GM23338 (cell line): ENCODE measurements at regions not wholly inside any gene's neighbourhood (a gene's known extent, or its start where the extent isn't known, plus 50 kb on each side); places are given as distances from the start of the nearest gene placed in this dataset.

Experiments
- ATAC-seq: fragments of 200-7000 bp; cut with Tn5 transposase; 3 replicates; pipeline ENCODE4 v1.9.1; 2020
- DNase-seq: peaks from one replicate; pipeline ENCODE4 v3.0.0-alpha.2; 2015; ENCODE audit warnings: low spot score
- H2AFZ ChIP-seq: fragments of 200-600 bp; sonication (generic); 2 replicates; pipeline ENCODE4 v1.8.0; 2016; ENCODE audit warnings: antibody characterized with exemption, mild to moderate bottlenecking, moderate library complexity
- H3F3A ChIP-seq: fragments of 200-600 bp; sonication (generic); replicated peaks from 2 replicates; pipeline ENCODE4 v1.8.0; 2017; ENCODE audit warnings: antibody characterized with exemption, mixed run types, low read depth
- H3K27ac ChIP-seq: fragments of 200-600 bp; sonication (generic); 2 replicates; pipeline ENCODE4 v1.6.1; 2016; ENCODE audit warnings: low read depth
- H3K27me3 ChIP-seq: fragments of 200-600 bp; sonication (generic); 2 replicates; pipeline ENCODE4 v1.8.0; 2016; ENCODE audit warnings: mild to moderate bottlenecking, mixed run types, moderate library complexity; ENCODE audit not compliant: insufficient read depth
- H3K36me3 ChIP-seq: fragments of 200-600 bp; sonication (generic); 2 replicates; pipeline ENCODE4 v1.8.0; 2016; ENCODE audit warnings: mild to moderate bottlenecking; ENCODE audit not compliant: insufficient read depth
- H3K4me1 ChIP-seq: fragments of 200-600 bp; sonication (generic); 2 replicates; pipeline ENCODE4 v1.8.0; 2016; ENCODE audit warnings: mild to moderate bottlenecking, moderate library complexity; ENCODE audit not compliant: insufficient read depth
- H3K4me2 ChIP-seq: fragments of 200-600 bp; sonication (generic); 2 replicates; pipeline ENCODE4 v1.7.1; 2017; ENCODE audit warnings: mixed run types
- H3K4me3 ChIP-seq: fragments of 200-600 bp; sonication (generic); 2 replicates; pipeline ENCODE4 v1.6.1; 2016; ENCODE audit warnings: mixed run types
- H3K79me2 ChIP-seq: fragments of 200-600 bp; sonication (generic); replicated peaks from 2 replicates; pipeline ENCODE4 v1.8.0; 2017; ENCODE audit warnings: mild to moderate bottlenecking; ENCODE audit not compliant: insufficient read depth
- H3K9me2 ChIP-seq: fragments of 200-600 bp; sonication (generic); 2 replicates; pipeline ENCODE4 v1.8.0; 2017; ENCODE audit not compliant: insufficient read depth
- H4K20me1 ChIP-seq: fragments of 200-600 bp; sonication (generic); replicated peaks from 2 replicates; pipeline ENCODE4 v1.8.0; 2017; ENCODE audit warnings: mild to moderate bottlenecking; ENCODE audit not compliant: insufficient read depth
- H3K27ac Mint-ChIP-seq: 2 replicates; pipeline ENCODE4 v1.8.0; 2020; ENCODE audit warnings: inconsistent platforms, mild to moderate bottlenecking, moderate library complexity, mixed read lengths
- H3K27me3 Mint-ChIP-seq: 3 replicates; pipeline ENCODE4 v1.8.0; 2022; ENCODE audit warnings: low read depth, mild to moderate bottlenecking, moderate library complexity, mixed read lengths, inconsistent platforms; ENCODE audit not compliant: insufficient read depth, poor library complexity
- H3K36me3 Mint-ChIP-seq: 3 replicates; pipeline ENCODE4 v1.8.0; 2021; ENCODE audit warnings: low read depth, mild to moderate bottlenecking, inconsistent platforms, moderate library complexity, mixed read lengths
- H3K4me1 Mint-ChIP-seq: 3 replicates; pipeline ENCODE4 v1.8.0; 2020; ENCODE audit warnings: mild to moderate bottlenecking, inconsistent platforms, mixed read lengths
- H3K4me3 Mint-ChIP-seq: 3 replicates; pipeline ENCODE4 v1.8.0; 2021; ENCODE audit warnings: moderate library complexity, mild to moderate bottlenecking, inconsistent platforms, mixed read lengths
- H3K9me3 Mint-ChIP-seq: 3 replicates; pipeline ENCODE4 v1.8.0; 2020; ENCODE audit warnings: moderate library complexity, mild to moderate bottlenecking, inconsistent platforms, mixed read lengths
- CREB1 ChIP-seq: fragments of 250-450 bp; sonication (Bioruptor Pico); IDR thresholded peaks from 2 replicates; pipeline ENCODE4 v1.5.0; 2020; ENCODE audit warnings: low read depth, mild to moderate bottlenecking, moderate library complexity
- EZH2 ChIP-seq: fragments of 200-600 bp; sonication (generic); IDR thresholded peaks from one replicate; pipeline ENCODE4 v1.8.0; 2017; ENCODE audit warnings: antibody characterized with exemption, mild to moderate bottlenecking, low read depth; ENCODE audit not compliant: unreplicated experiment
- EZH2phosphoT487 ChIP-seq: fragments of 200-600 bp; sonication (generic); IDR thresholded peaks from one replicate; pipeline ENCODE4 v1.8.1; 2018; ENCODE audit warnings: antibody characterized with exemption; ENCODE audit not compliant: unreplicated experiment
- JUNB ChIP-seq: IDR thresholded peaks from one replicate; pipeline ENCODE4 v1.6.1; 2016; ENCODE audit warnings: antibody characterized with exemption; ENCODE audit not compliant: unreplicated experiment
- NANOG ChIP-seq: IDR thresholded peaks from 2 replicates; pipeline ENCODE4 v1.6.1; 2016; ENCODE audit warnings: antibody characterized with exemption, borderline replicate concordance
- POLR2AphosphoS5 ChIP-seq: IDR thresholded peaks from 2 replicates; pipeline ENCODE4 v1.6.1; 2016; ENCODE audit warnings: antibody characterized with exemption, low read depth
- STAT1 ChIP-seq: IDR thresholded peaks from one replicate; pipeline ENCODE4 v1.6.1; 2016; ENCODE audit warnings: antibody characterized with exemption; ENCODE audit not compliant: unreplicated experiment
- ZNF114 ChIP-seq: fragments of 250-450 bp; sonication (Bioruptor Pico); IDR thresholded peaks from 2 replicates; pipeline ENCODE4 v1.5.0; 2020; ENCODE audit warnings: mild to moderate bottlenecking, moderate library complexity
- ZNF331 ChIP-seq: fragments of 250-450 bp; sonication (Bioruptor Pico); IDR thresholded peaks from 2 replicates; pipeline ENCODE4 v1.5.0; 2020; ENCODE audit warnings: low read depth, mild to moderate bottlenecking, moderate library complexity
- TF ChIP-seq, protein P1 (sequence below): IDR thresholded peaks from one replicate; pipeline ENCODE4 v1.6.1; 2018; ENCODE audit warnings: antibody characterized with exemption; ENCODE audit not compliant: unreplicated experiment
- TF ChIP-seq, protein P2 (sequence below): IDR thresholded peaks from 2 replicates; pipeline ENCODE4 v1.6.1; 2016; ENCODE audit warnings: antibody characterized with exemption
- TF ChIP-seq, protein P3 (sequence below), 2 experiments: fragments of 200-600 bp in 1 of 2; sonication (generic) in 1 of 2; conservative IDR thresholded peaks; 2 replicates each; pipeline versions ENCODE4 v1.5.1 to v1.6.1; 2016 to 2017; ENCODE audit warnings: antibody characterized with exemption in 2 of 2, low read depth in 2 of 2, mild to moderate bottlenecking in 2 of 2, moderate library complexity in 1 of 2
- TF ChIP-seq, protein P4 (sequence below): fragments of 250-450 bp; sonication (Bioruptor Pico); IDR thresholded peaks from 2 replicates; pipeline ENCODE4 v1.5.0; 2020; ENCODE audit warnings: mild to moderate bottlenecking, moderate library complexity

DNA sequence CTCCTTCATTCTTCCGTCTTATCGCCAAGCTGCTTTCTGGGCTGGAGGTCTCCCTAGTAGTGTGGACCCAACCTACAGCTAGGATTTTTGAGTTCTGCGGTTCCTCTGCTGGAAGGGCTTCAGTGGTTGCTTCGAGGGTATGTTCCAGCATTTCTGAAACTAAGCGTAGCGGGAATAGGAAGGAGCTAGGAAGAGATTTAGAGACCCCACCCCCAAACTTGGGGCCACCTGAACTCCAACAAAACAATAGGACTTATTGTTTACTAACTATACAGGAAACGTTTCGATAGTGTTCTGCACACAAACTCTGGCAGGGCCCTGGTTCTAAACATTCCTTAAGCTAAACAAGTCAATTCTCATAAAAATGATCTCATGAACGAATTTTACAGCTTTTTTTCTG, 346.7 kb downstream of the PLK2 start:
- Mint-ChIP-seq H3K4me3 (no peak overlapping the region), H3K27me3 (no peaks in the 10 kb centered on the region), H3K36me3 (no peaks in the 10 kb centered on the region), H3K4me1 (no peaks in the 10 kb centered on the region), H3K9me3 (no peaks in the 10 kb centered on the region), H3K27ac (no peak overlapping the region)
- no peak for DNase-seq
- no peaks in the 10 kb centered on the region for H3K4me1 ChIP-seq
- no peaks in the 10 kb centered on the region for H3K36me3 ChIP-seq
- H4K20me1 ChIP-seq = no peaks in the 10 kb centered on the region
- no peak overlapping the region for H2AFZ ChIP-seq
- H3K4me3 ChIP-seq = no peak overlapping the region
- H3K9me2 ChIP-seq = no peaks in the 10 kb centered on the region
- H3K4me2 ChIP-seq = no peak overlapping the region
- H3F3A ChIP-seq = no peaks in the 10 kb centered on the region
- no peak overlapping the region for H3K27ac ChIP-seq
- no peaks in the 10 kb centered on the region for H3K27me3 ChIP-seq
- H3K79me2 ChIP-seq = no peaks in the 10 kb centered on the region
- TF ChIP-seq ZNF114 (no peak), STAT1 (no peak), ZNF331 (no peak), POLR2AphosphoS5 (no peak), EZH2phosphoT487 (no peak), NANOG (no peak), EZH2 (no peak), JUNB (no peak), CREB1 (CRISPR knock-in tag) (no peak)
- TF ChIP-seq, protein P1, sequence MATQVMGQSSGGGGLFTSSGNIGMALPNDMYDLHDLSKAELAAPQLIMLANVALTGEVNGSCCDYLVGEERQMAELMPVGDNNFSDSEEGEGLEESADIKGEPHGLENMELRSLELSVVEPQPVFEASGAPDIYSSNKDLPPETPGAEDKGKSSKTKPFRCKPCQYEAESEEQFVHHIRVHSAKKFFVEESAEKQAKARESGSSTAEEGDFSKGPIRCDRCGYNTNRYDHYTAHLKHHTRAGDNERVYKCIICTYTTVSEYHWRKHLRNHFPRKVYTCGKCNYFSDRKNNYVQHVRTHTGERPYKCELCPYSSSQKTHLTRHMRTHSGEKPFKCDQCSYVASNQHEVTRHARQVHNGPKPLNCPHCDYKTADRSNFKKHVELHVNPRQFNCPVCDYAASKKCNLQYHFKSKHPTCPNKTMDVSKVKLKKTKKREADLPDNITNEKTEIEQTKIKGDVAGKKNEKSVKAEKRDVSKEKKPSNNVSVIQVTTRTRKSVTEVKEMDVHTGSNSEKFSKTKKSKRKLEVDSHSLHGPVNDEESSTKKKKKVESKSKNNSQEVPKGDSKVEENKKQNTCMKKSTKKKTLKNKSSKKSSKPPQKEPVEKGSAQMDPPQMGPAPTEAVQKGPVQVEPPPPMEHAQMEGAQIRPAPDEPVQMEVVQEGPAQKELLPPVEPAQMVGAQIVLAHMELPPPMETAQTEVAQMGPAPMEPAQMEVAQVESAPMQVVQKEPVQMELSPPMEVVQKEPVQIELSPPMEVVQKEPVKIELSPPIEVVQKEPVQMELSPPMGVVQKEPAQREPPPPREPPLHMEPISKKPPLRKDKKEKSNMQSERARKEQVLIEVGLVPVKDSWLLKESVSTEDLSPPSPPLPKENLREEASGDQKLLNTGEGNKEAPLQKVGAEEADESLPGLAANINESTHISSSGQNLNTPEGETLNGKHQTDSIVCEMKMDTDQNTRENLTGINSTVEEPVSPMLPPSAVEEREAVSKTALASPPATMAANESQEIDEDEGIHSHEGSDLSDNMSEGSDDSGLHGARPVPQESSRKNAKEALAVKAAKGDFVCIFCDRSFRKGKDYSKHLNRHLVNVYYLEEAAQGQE = no peak
- TF ChIP-seq, protein P2, sequence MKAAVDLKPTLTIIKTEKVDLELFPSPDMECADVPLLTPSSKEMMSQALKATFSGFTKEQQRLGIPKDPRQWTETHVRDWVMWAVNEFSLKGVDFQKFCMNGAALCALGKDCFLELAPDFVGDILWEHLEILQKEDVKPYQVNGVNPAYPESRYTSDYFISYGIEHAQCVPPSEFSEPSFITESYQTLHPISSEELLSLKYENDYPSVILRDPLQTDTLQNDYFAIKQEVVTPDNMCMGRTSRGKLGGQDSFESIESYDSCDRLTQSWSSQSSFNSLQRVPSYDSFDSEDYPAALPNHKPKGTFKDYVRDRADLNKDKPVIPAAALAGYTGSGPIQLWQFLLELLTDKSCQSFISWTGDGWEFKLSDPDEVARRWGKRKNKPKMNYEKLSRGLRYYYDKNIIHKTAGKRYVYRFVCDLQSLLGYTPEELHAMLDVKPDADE = no peak
- TF ChIP-seq, protein P3, sequence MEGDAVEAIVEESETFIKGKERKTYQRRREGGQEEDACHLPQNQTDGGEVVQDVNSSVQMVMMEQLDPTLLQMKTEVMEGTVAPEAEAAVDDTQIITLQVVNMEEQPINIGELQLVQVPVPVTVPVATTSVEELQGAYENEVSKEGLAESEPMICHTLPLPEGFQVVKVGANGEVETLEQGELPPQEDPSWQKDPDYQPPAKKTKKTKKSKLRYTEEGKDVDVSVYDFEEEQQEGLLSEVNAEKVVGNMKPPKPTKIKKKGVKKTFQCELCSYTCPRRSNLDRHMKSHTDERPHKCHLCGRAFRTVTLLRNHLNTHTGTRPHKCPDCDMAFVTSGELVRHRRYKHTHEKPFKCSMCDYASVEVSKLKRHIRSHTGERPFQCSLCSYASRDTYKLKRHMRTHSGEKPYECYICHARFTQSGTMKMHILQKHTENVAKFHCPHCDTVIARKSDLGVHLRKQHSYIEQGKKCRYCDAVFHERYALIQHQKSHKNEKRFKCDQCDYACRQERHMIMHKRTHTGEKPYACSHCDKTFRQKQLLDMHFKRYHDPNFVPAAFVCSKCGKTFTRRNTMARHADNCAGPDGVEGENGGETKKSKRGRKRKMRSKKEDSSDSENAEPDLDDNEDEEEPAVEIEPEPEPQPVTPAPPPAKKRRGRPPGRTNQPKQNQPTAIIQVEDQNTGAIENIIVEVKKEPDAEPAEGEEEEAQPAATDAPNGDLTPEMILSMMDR (conservative IDR thresholded peaks at IDR 0.05; ENCODE audit: low read depth in 2 of 2) = no peak
- TF ChIP-seq, protein P4, sequence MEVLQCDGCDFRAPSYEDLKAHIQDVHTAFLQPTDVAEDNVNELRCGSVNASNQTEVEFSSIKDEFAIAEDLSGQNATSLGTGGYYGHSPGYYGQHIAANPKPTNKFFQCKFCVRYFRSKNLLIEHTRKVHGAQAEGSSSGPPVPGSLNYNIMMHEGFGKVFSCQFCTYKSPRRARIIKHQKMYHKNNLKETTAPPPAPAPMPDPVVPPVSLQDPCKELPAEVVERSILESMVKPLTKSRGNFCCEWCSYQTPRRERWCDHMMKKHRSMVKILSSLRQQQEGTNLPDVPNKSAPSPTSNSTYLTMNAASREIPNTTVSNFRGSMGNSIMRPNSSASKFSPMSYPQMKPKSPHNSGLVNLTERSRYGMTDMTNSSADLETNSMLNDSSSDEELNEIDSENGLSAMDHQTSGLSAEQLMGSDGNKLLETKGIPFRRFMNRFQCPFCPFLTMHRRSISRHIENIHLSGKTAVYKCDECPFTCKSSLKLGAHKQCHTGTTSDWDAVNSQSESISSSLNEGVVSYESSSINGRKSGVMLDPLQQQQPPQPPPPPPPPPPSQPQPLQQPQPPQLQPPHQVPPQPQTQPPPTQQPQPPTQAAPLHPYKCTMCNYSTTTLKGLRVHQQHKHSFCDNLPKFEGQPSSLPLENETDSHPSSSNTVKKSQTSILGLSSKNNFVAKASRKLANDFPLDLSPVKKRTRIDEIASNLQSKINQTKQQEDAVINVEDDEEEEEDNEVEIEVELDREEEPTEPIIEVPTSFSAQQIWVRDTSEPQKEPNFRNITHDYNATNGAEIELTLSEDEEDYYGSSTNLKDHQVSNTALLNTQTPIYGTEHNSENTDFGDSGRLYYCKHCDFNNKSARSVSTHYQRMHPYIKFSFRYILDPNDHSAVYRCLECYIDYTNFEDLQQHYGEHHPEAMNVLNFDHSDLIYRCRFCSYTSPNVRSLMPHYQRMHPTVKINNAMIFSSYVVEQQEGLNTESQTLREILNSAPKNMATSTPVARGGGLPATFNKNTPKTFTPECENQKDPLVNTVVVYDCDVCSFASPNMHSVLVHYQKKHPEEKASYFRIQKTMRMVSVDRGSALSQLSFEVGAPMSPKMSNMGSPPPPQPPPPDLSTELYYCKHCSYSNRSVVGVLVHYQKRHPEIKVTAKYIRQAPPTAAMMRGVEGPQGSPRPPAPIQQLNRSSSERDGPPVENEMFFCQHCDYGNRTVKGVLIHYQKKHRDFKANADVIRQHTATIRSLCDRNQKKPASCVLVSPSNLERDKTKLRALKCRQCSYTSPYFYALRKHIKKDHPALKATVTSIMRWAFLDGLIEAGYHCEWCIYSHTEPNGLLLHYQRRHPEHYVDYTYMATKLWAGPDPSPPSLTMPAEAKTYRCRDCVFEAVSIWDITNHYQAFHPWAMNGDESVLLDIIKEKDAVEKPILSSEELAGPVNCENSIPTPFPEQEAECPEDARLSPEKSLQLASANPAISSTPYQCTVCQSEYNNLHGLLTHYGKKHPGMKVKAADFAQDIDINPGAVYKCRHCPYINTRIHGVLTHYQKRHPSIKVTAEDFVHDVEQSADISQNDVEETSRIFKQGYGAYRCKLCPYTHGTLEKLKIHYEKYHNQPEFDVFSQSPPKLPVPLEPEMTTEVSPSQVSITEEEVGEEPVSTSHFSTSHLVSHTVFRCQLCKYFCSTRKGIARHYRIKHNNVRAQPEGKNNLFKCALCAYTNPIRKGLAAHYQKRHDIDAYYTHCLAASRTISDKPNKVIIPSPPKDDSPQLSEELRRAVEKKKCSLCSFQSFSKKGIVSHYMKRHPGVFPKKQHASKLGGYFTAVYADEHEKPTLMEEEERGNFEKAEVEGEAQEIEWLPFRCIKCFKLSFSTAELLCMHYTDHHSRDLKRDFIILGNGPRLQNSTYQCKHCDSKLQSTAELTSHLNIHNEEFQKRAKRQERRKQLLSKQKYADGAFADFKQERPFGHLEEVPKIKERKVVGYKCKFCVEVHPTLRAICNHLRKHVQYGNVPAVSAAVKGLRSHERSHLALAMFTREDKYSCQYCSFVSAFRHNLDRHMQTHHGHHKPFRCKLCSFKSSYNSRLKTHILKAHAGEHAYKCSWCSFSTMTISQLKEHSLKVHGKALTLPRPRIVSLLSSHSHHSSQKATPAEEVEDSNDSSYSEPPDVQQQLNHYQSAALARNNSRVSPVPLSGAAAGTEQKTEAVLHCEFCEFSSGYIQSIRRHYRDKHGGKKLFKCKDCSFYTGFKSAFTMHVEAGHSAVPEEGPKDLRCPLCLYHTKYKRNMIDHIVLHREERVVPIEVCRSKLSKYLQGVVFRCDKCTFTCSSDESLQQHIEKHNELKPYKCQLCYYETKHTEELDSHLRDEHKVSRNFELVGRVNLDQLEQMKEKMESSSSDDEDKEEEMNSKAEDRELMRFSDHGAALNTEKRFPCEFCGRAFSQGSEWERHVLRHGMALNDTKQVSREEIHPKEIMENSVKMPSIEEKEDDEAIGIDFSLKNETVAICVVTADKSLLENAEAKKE = no peak
- no peak for ATAC-seq
